ENCODE measurements at regions not wholly inside any gene's neighbourhood (a gene's known extent, or its start where the extent isn't known, plus 50 kb on each side); places are given as distances from the start of the nearest gene placed in this dataset.
A peak's percentile ranks its signal among the peaks of the same experiment; 100 is the strongest.

DNA sequence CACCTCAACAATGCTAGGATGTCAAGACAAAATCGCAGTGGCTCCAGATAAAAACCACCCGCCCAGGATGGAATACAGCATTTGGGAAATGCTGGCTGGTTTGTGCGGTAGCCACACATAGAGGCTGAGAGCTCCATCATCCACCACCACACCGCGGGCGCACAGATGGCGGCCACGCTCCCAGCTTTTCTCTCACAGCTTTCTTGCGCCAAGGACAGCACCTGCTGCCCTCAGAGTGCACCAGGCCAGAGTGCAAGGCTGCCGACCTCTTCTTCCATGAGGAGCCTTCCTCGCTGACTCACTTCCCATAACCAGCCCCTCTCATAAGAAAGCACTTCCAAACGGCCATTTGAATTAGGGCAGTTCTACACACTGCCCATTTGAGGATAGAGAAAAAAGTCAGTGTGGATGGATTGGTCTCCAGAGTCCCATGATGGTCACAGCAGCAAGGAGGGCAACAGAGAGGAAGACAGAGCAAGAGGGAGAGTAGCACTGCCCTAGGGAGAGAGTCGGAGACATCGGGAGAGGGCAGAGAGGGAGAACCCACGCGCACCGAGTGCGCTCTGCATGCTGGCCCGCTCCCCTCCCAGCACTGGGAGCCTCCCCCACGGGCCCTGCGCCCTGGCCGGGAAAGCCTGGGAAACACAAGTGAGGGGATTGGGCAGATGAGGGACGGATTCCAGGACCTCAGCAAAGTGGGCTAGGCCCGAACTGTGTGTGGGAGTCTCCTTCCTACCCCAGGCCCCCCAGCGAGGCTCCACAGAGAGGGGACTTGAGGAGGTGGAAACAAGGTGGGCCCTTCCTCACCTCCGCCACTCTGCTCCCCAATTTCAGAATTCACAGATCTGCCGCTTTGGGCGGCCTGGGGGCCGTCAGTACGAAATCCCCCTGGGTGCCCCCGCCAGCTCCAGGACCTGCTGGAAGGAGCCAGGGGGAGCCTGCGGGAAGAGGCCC, 156.9 kb downstream of the USP12 start:
- no peak for DNase-seq

DNA sequence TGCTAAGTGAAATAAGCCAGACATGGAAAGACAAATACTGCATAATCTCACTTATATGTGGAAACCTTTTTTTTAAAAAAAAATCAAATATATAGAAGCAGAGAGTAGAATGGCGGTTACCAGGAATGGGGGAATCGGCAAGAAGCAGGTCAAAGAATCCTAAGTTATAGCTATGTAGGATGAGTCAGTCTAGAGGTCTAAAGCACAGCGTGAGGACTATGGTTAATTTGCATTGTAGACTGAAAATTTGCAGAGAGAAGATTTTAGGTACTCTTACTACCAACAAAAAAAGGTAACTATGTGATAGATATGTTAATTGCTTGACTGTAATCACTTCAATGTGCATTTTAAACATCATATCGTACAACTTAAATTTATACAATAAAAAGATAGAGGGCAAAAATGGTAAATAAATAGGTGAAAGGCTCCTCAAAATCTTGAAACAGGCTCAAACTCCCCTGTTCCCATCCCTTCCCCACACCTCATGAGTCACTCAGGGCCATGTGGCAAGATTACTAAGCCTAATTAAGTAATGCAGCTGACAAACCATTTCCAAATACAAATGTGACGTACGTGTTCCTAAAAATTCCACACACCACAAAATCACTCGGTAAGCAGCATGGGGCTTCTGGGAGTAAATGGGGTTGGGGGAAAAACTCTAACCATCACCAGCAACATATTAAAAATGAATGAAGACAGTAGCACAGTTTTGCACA, 159.0 kb downstream of the USP12 start:
- no peak for DNase-seq

DNA sequence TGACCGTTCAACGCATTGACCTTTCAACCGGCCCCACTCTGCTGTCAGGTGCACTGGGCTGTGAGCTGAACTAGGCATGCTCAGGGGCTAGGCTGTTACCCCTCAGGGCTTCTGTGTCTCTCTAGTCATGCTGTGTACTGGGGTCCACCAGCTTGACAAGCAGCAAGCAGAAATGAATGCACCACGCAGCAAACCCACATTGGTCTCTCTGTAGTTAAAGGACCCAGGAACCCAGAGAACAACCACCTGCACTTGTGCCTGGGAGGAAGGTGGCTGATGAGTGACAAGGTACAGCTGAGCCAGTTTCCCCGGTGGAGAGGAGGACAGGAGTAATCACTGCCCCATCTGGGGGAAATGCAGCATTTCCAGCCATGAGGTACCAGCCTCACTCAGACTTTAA, 159.9 kb downstream of the USP12 start:
- no peak for DNase-seq

DNA sequence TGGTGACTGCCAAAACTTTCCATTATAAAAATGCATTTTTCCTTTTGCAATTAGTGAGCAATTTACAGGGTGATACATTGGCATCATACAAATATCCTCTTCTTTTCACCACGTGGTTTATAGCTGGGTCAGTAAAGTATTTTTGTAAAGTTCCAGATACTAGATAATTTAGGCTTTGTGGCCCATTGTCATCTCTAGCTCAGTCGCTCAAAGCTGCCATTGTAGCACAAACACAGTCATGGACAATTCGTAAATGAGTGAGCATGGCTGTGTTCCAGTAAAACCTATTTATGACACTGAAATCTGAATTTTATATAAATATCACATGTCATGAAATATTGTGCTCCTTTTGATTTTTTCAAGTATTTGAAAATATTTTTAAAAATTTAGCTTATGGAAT, 162.9 kb downstream of the USP12 start:
- no peak for DNase-seq

DNA sequence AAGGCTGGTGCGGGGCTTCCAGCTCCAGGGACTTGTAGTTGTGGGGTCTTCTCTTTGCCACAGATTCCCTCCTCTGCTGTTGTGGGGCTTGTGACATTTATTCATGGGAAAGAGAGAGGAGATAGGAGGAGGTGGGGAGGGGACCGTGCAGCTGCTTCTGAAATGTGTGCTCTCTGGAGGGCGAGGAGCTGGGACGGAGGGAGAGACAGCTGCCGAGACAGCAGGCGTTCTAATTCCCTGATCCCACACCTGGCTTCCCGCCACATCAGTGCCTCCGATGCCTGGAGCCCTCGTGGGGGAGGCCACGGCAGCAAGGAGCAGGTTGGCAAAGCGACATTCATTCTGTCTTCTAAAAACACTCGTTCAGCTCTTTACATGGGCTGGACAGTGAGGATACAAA, 164.4 kb downstream of the USP12 start:
- peak; percentile 73 for DNase-seq

DNA sequence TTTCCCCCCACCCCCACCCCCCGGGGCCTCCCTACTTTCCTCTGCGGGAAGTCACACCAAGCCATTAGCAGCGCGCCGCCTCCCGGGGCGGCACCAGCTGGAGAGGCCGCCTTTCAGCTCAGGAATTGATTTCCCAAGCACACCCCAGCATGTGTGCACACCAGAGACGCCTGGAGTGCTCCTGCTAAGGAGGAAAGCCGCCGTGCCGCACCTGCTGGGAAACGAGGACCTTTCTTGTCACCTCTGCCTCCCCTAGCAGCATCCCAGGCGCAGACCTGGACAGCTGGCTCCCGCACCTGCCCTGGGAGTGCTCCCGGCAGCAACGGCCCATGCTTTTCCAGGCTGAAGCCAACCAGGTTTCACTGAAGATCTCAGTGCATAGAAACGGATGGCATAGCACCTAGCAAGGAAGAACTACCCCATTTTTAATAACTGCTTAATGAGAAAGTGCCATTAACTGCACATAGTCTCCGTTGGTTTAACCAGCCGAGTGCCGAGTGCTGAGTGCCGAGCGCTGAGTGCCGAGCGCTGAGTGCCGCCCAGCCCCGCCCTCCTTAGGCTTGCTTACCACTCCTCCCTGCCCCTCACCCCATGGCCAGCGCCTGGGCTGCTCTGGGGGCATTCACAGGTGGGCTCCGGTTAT, 165.0 kb downstream of the USP12 start:
- peak; percentile 77 for DNase-seq

DNA sequence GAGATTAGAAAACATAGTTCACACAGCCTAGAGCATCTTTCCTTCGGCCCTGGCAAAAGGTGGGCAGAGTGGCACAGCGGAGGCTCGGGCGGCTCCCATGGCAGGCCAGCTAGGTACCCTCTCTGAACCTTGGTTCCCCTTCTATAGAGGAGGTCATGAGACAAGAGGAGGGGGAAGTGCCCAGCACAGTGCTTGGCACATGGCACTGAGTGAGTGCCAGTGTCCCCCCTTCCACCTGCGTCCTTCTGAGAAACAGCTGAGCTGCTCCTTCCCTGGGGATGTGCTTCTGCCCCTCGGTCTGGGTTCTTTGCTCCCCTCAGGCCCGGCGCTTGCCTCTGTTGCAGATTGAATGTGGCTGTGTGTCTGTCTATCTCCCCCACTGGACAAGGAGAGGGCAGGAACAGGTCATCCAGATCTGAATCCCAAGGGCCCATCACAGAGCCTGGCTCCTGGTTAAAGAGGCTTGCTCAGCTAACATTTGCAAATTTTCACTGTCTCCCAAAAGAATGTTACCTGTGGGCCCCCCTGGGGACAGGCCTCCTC, 165.6 kb downstream of the USP12 start:
- no peak for DNase-seq

DNA sequence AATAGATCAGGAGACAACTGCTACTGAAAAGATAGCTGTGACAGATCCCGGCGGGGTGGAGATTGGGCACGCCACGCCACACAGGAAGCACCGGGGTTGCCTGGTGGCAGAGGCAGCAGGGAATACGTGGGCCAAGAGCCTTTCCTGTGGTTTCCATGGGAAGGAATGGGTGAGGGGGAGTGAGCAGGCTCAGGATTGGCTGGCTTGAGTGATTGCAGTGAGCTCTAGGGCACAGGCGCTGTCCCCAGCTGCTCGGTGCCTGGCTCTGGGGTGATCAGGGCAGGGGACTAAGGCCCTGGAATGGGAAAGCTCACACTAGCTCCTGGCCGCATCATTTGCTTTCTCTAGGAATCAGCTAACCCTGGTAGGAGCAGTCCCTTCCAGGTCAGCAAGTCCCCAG, 166.1 kb downstream of the USP12 start:
- DNase-seq = no peak

DNA sequence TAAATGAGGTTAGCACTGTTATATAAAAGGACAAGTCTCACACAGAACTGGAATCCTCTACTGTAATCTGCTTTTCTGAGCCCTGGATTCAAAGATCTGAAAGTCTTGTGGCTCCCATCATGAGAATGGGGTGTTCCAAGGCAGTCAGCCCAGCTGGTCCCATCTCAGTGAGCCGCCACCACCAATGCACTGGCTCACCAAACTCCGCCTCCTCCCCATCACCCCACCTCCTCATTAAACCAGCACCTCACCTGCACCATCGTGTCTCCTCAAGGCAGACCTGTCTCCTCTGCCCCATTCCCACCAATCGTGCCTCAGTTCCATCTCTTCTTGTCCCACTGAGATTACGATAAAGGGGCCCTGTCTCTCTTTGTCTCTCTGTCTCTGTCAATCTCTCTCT, 166.7 kb downstream of the USP12 start:
- DNase-seq = no peak

DNA sequence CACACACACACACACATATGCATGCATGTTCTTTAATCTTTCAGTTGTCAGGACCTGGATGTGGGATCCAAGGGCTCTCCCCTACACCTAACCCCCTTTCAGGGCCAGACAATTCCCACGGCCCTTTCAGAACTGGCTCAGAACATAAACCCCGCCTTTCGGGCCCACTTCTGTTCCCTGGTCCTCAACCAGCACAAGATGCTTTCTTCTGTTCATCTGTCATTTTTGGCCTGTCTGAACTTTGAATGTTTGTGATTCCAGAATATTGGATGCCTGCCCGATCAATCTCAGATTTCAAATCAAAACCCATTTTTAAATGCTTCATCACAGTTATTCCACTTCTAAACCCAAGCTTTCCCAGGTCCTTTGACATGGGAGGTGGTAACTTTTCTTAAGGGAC, 167.3 kb downstream of the USP12 start:
- DNase-seq = no peak

DNA sequence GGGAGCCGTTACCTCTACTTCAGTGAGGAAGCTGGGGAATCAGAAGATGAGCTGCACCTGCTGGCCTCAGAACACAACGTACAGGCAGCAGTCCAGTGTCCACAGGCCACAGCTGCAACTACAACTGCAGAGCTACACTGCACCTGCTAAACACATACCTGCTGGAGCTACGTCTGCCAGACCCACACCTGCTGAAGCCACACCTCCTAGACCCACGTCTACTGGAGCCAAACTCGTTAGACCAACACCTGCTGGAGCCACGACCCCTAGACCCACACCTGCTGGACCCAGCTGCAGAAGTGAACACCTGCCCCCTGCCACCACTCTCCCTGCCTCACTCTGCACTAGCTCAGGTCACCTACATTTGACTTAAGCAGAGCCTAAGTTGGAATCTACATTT, 169.9 kb downstream of the USP12 start:
- DNase-seq = no peak

DNA sequence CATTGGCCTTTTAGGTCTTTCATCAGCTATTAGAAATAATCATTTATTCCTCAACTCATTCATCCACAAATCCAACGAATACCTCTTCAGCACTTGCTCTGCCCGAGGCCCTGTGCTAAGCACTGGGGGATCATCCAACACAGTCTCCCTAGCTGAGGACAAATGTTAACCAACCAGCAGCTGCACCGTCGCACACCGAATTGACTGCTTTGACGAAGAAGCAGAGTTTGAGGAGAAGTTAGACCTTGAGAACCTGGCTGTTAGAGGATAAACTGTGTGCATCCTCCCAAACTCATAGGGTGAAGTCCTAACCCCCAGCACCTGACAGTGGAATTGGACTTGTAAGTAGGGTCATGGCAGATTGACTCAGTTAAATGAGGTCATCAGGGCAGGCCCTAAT, 170.9 kb downstream of the USP12 start:
- DNase-seq = no peak

DNA sequence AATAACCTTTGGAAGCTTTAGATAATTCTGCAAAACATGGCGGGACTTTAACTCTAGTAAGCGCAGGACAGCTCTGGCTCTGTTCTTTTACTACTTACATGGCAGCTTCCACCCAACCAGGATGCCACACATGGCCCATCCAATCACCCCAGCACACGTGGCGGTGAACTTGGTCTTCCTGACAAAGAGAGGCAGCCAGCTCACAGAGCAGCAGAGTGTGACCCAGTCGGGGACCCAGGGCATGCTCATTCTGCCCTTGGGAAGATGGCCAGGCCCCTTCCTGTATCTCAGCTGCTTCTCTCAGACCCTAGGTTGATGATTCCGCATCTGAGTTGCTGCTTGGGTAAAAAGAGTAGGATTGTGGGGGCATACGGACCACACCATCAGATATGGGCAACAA, 172.1 kb downstream of the USP12 start:
- no peak for DNase-seq

DNA sequence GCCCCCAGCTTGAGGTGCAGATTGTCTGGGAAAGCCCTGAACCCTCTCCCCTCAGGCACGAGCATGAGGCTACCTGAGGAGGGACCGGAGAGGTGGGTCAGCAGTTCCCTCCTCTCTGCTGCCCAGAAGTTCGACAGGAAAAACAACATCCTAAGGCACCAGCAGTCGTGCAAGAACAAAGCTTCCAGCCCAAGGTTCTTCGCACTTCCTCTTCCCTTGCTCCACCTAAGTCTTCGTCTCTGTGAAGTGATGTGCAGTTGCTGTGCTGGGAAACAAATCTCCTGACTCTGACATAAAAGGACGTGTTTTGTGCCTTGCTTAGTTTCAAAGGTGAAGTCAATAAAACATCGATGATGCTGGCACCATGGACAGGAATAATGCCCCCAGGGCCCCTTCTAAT, 173.3 kb downstream of the USP12 start:
- DNase-seq = no peak

DNA sequence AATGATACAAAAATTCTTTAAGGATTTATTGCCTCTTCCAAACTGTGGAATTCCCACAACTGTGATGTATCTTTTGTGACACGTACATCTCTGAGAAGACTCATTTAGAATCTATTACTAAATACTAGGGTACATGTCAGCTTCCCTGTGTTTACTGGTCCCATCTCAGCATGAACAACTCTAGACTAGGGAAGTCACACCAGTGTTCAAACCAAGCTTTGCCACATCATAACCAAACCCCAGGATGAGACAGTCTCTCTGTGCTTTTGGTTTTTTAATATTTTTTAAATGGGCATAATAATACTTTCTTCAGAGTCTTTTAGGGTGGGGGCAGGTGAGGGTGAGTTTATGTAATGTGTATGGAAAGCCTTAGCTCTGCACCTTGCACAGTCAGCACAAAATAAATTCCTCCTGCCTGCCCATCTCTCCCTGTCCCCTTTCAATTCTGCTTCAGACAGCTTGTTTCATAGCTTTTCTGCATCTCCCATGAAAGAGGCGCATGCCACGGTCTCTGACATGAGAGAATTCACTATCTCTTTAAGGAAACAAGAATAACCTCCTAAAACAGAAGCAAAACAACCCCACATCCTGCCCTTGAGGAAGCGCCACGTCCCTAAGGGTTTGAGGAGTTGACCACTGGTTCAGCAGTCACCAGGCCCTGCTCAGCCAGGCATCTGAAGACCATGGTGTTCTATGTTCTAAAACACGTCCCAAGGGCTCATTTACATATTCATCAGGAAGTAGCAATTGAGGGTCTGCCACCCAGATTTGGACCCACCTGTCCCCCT, 174.5 kb downstream of the USP12 start:
- no peak for DNase-seq

DNA sequence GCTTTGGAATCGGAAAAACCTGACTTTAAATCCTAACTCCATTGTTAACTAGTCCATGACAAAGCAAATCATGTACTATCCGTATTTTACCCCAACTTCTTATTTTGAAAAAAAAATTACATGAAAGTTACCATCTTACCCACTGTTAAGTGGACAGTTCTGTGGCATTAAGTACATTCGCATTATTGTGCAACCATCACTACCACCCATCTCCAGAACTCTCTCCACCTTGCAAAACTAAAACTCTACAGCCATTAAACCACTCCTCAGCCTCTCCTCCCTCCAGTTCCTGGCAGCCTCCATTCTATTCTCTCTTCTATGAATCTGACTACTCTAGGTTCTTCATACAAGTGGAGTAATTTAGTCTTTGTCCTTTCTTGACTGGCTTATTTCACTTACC, 176.5 kb downstream of the USP12 start:
- no peak for DNase-seq

DNA sequence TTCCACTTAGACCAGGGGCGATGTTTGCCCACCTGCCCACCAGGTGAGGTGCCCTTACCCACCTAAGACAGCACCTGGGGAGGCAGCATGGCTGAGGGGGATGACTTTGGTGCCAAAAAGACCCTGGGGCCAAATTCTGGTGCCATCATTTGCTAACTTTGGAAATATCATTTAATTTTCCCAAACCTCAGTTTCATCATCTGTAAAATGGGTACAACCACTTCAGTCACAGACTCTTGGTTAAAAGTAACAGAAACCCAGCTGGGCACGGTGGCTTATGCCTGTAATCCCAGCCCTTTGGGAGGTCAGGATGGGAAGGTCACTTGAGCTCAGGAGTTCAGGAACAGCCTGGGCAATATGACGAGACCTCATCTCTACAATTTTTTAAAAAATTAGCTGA, 177.8 kb downstream of the USP12 start:
- DNase-seq = no peak

DNA sequence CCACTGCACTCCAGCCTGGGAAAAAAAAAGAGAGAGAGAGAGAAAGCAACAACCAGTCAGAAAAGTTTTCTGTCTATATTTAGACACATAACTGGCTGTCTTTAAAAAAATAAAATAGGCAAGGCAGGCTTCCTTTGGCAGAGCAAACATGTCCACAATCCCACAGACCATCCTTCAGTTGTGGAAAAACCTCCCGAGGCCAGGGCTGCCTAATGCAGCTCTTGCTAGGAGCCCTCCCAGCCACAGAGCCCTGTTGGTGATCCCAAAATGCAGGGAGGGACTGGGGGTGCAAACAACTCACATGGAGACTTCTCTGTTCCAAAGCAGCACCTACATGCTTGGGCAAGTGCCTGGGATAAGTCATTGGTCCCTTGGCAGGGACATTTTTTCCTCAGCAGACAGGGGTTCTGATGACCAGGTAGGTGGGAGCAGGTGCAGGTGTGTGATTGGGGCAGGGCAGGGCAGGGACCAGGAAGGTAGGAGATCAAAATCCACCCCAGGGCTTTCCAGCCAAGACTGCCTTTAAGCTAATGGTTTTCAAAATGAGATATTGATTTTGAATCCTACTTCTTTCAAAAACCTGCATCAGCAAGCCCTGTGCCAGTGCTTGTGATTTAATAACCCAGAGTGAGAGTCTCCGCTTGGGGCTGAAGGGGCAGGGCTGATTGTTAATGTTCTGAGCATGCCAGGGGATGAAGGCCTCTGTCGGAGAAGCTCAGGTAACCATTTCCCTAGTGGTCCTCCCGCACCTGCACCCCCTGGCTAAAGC, 178.5 kb downstream of the USP12 start:
- DNase-seq = no peak

DNA sequence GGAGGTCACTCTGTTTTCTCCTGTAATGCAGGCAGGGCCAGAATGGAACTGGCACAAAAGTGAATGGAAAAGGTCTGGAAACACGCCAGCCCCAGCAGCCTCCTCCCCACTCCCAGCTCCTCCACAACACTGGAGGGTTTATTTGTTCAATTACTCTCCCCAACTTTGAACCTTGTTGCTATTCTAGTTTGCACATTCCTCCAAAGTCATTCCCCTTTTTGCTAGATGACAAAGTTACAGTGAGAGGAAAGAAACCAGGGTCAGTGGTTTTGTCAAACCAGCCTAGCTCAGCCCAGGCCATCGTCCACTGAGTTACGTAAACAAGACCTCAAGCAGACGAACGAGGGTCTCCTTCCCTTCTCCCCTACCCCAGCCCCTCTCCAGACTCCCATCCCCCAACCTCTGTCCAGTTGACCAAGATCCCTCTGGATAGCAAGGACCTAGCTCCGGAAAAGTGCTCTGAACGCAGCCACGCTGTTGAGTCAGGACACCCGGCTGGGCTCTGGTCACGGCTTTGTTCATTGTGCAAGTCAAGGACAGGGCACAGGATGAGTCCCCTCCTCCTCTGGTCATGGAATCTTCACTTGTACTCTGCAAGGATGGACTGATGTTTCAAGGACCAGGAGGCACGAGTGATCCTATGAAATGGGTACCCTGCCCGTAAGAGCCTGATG, 180.0 kb downstream of the USP12 start:
- no peak for DNase-seq

DNA sequence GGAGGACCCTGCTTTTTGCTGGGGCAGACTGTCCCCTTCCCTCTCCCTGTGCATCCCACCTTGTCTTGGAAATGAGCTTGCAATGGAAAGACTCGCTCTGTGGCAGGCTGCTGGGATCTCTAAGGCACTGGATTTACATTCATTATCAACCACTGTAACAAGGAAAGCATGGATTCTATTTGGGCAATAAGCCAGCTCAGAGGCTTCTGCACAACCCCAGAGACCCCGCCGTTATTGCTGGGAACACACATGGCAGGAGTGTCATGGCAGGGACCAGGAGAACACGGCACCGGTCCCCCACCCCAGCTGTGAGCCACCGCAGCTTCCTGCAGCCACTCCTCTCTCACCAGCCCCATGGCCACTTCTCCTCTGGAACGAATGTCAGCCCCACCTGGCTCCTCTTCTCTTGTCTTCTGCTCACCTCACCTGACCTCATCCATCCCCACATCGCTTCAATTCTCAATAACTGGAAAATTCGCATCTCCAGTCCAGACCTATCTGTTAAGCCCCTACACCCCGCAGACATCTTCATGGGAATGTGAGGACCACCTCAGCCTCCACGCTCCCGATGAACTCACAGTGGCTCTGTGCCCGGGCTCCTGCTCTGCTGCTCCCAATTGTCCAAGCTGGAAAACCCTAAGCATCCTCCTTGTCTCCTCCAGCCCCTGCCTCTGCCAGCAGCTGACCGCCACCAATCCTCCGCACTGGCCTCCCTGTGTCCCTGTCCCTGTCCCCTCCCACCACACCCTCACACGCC, 181.5 kb downstream of the USP12 start:
- DNase-seq = no peak
